CD14-positive monocyte (primary cell): ENCODE measurements at regions not wholly inside any gene's neighbourhood (a gene's known extent, or its start where the extent isn't known, plus 50 kb on each side); places are given as distances from the start of the nearest gene placed in this dataset.

Source experiments
- DNase-seq, 3 donors: peaks; one replicate each; pipeline ENCODE4 v3.0.0-alpha.2; 2011 to 2022
- H2AFZ ChIP-seq: 2 replicates; pipeline ENCODE4 v1.6.0; 2012; ENCODE audit warnings: mild to moderate bottlenecking, low read depth, low read length, inconsistent platforms; ENCODE audit not compliant: insufficient read depth, poor library complexity, severe bottlenecking
- H3K27ac ChIP-seq, 2 donors: 1 replicate in 1 of 2; 2 replicates in 1 of 2; pipeline ENCODE4 v1.5.1; 2012 to 2013; ENCODE audit warnings: low read length in 2 of 2, control low read depth in 1 of 2, inconsistent platforms in 1 of 2, low read depth in 1 of 2, mild to moderate bottlenecking in 1 of 2
- H3K27me3 ChIP-seq, 2 donors: one replicate each; pipeline versions ENCODE4 v1.6.0 to v1.6.1; 2011 to 2013; ENCODE audit warnings: low read length in 2 of 2; ENCODE audit not compliant: control insufficient read depth in 2 of 2, insufficient read depth in 2 of 2
- H3K36me3 ChIP-seq, 2 donors: replicated peaks in 1 of 2; 1 replicate in 1 of 2; 2 replicates in 1 of 2; pipeline versions ENCODE4 v1.5.1 to v1.6.1; 2012 to 2013; ENCODE audit warnings: low read length in 2 of 2, control low read depth in 1 of 2, inconsistent platforms in 1 of 2, mild to moderate bottlenecking in 1 of 2; ENCODE audit not compliant: insufficient read depth in 2 of 2, control insufficient read depth in 1 of 2
- H3K4me1 ChIP-seq, 2 donors: 1 replicate in 1 of 2; 2 replicates in 1 of 2; pipeline versions ENCODE4 v1.5.1 to v1.6.1; 2012 to 2013; ENCODE audit warnings: low read length in 2 of 2, control low read depth in 1 of 2, inconsistent platforms in 1 of 2, mild to moderate bottlenecking in 1 of 2, moderate library complexity in 1 of 2; ENCODE audit not compliant: insufficient read depth in 2 of 2, control insufficient read depth in 1 of 2
- H3K4me2 ChIP-seq: replicated peaks from 2 replicates; pipeline ENCODE3; 2012; ENCODE audit warnings: low read length, moderate library complexity, mild to moderate bottlenecking; ENCODE audit not compliant: poor library complexity, severe bottlenecking; ENCODE audit errors: extremely low read depth
- H3K4me3 ChIP-seq, 3 experiments: fragments of 200-600 bp in 1 of 3; sonication (generic) in 1 of 3; replicated peaks in 1 of 3; 1 replicate in 2 of 3; 2 replicates in 1 of 3; pipeline ENCODE4 v1.5.1; 2011 to 2013; ENCODE audit warnings: low read length in 3 of 3, mild to moderate bottlenecking in 3 of 3, control low read depth in 2 of 3, low read depth in 2 of 3, inconsistent platforms in 1 of 3, moderate library complexity in 1 of 3
- H3K79me2 ChIP-seq: 2 replicates; pipeline ENCODE4 v1.6.0; 2012; ENCODE audit warnings: mild to moderate bottlenecking, control low read depth, inconsistent platforms, low read length, moderate library complexity; ENCODE audit not compliant: insufficient read depth
- H3K9ac ChIP-seq: 2 replicates; pipeline ENCODE4 v1.6.0; 2017; ENCODE audit warnings: low read length, mild to moderate bottlenecking; ENCODE audit not compliant: insufficient read depth, poor library complexity, severe bottlenecking
- H3K9me3 ChIP-seq, 2 donors: replicated peaks in 1 of 2; 1 replicate in 1 of 2; 2 replicates in 1 of 2; pipeline versions ENCODE4 v1.5.1 to v1.6.1; 2012 to 2013; ENCODE audit warnings: low read length in 2 of 2, control low read depth in 1 of 2; ENCODE audit not compliant: control insufficient read depth in 1 of 2, insufficient read depth in 1 of 2
- H4K20me1 ChIP-seq: 2 replicates; pipeline ENCODE4 v1.6.0; 2012; ENCODE audit warnings: mild to moderate bottlenecking, low read length, control low read depth, moderate library complexity; ENCODE audit not compliant: insufficient read depth
- H3K27ac Mint-ChIP-seq, 7 donors: one replicate each; pipeline ENCODE4 v1.8.0; 2020; ENCODE audit warnings: mild to moderate bottlenecking in 7 of 7, mixed read lengths in 7 of 7, moderate library complexity in 6 of 7, inconsistent platforms in 2 of 7
- H3K27me3 Mint-ChIP-seq, 3 donors: one replicate each; pipeline ENCODE4 v1.8.0; 2021 to 2022; ENCODE audit warnings: low read depth in 3 of 3, mild to moderate bottlenecking in 3 of 3, mixed read lengths in 3 of 3, moderate library complexity in 3 of 3, inconsistent platforms in 1 of 3
- H3K36me3 Mint-ChIP-seq, 2 donors: one replicate each; pipeline ENCODE4 v1.8.0; 2020; ENCODE audit warnings: mixed read lengths in 2 of 2, inconsistent platforms in 1 of 2, mild to moderate bottlenecking in 1 of 2
- H3K4me1 Mint-ChIP-seq: one replicate; pipeline ENCODE4 v1.8.0; 2020; ENCODE audit warnings: mild to moderate bottlenecking, mixed read lengths
- H3K4me3 Mint-ChIP-seq, 2 donors: one replicate each; pipeline ENCODE4 v1.8.0; 2020; ENCODE audit warnings: mild to moderate bottlenecking in 2 of 2, mixed read lengths in 2 of 2, moderate library complexity in 1 of 2
- H3K9me3 Mint-ChIP-seq, 7 donors: one replicate each; pipeline ENCODE4 v1.8.0; 2020 to 2022; ENCODE audit warnings: mixed read lengths in 7 of 7, mild to moderate bottlenecking in 6 of 7, moderate library complexity in 6 of 7, inconsistent platforms in 2 of 7
- CTCF ChIP-seq: fragments of 200-600 bp; IDR thresholded peaks from one replicate; pipeline ENCODE4 v1.8.0; 2022; ENCODE audit warnings: antibody characterized with exemption, mild to moderate bottlenecking
- WGBS: methylation state at CpG from one replicate; pipeline ENCODE4 v1.1.5; 2013; ENCODE audit warnings: missing lambda C conversion rate; ENCODE audit not compliant: insufficient coverage; 5-methylcytosine and 5-hydroxymethylcytosine counted together
- intact Hi-C, 2 donors: fragments of 100-400 bp; cut with micrococcal nuclease; formaldehyde crosslinking; loops; one replicate each; pipeline versions ENCODE4 v1.15.0 to v1.15.1; 2023

- Histone ChIP-seq H3K79me2 (no peaks in the 10 kb centered on the region), H3K27me3 (no peaks in the 10 kb centered on the region), H3K36me3 (no peaks in the 10 kb centered on the region), H3K4me1 (no peaks in the 10 kb centered on the region), H3K9ac (no peak overlapping the region), H3K9me3 (peaks cover 0 to 2% of the 10 kb centered on the region in 2 donors), H3K4me2 (no peak overlapping the region), H2AFZ (no peak overlapping the region), H3K27ac (no peak overlapping the region), H3K4me3 (no peak overlapping the region), H4K20me1 (no peaks in the 10 kb centered on the region)
- peaks cover 0 to 12% (median 4%) of the 10 kb centered on the region in 7 donors for H3K9me3 Mint-ChIP-seq
- no peak overlapping the region for H3K4me3 Mint-ChIP-seq
- no peak for TF ChIP-seq CTCF
- no CpG with 5 or more reads among the region's 1 CpG for WGBS
- no peak for DNase-seq
- H3K4me1 Mint-ChIP-seq = no peaks in the 10 kb centered on the region
- H3K36me3 Mint-ChIP-seq = no peaks in the 10 kb centered on the region
- peaks cover 0 to 1% (median 1%) of the 10 kb centered on the region in 3 donors for H3K27me3 Mint-ChIP-seq
- H3K27ac Mint-ChIP-seq = no peak overlapping the region
- intact Hi-C loops = no loop called here
These were observed 1238.3 kb downstream of the SORCS3 start for GRCh38 chr10:105879401-105879800.

- no peaks in the 10 kb centered on the region for H3K36me3 ChIP-seq
- H3K4me2 ChIP-seq = no peak overlapping the region
- intact Hi-C loops = no loop called here
- H3K36me3 Mint-ChIP-seq = no peaks in the 10 kb centered on the region
- no peaks in the 10 kb centered on the region for H3K4me1 ChIP-seq
- H3K27me3 ChIP-seq = no peaks in the 10 kb centered on the region
- DNase-seq = no peak
- peaks cover 0 to 3% of the 10 kb centered on the region in 2 donors for H3K9me3 ChIP-seq
- peaks cover 0 to under 1% (median 0%) of the 10 kb centered on the region in 3 donors for H3K27me3 Mint-ChIP-seq
- H2AFZ ChIP-seq = no peak overlapping the region
- no peak overlapping the region for H3K27ac Mint-ChIP-seq
- no peaks in the 10 kb centered on the region for H3K4me1 Mint-ChIP-seq
- H3K27ac ChIP-seq = no peak overlapping the region
- no peaks in the 10 kb centered on the region for H4K20me1 ChIP-seq
- peaks cover 0 to 23% (median 4%) of the 10 kb centered on the region in 7 donors for H3K9me3 Mint-ChIP-seq
- H3K4me3 Mint-ChIP-seq = no peak overlapping the region
- no peak overlapping the region for H3K9ac ChIP-seq
- 100% methylated on average over 1 of the region's 2 CpGs for WGBS
- no peak overlapping the region for H3K4me3 ChIP-seq
- no peak for TF ChIP-seq CTCF
- H3K79me2 ChIP-seq = no peaks in the 10 kb centered on the region
These were observed 1234.0 kb downstream of the SORCS3 start for GRCh38 chr10:105875050-105875449.
